ENCODE measurements at regions not wholly inside any gene's neighbourhood (a gene's known extent, or its start where the extent isn't known, plus 50 kb on each side); places are given as distances from the start of the nearest gene placed in this dataset.

DNA sequence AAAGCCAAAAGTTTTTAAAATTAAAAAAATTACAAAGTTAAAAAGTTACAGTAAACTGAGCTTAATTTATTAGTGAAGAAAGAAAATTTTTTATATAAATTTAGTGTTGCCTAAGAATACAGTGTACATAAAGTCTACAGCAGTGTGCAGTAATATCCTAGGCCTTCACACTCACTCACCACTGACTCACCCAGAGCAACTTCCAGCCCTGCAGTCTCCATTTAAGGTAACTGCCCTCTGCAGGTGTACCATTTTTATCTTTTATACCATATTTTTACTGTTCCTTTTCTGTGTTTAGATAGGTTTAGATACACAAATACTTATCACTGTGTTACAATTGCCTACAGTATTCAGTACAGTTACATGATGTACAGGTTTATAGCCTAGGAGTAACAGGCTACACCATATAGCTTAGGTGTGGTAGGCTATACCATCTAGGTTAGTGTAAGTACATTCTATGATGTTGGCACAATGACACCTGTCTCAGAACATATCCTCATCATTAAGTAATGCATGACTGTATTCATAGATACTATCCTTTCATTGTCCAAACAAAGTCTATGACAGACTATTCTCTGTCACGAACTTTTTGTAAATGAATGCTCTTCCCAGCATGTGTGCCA, 78.6 kb upstream of the PBX1 start:
- TF ChIP-seq, protein P1, sequence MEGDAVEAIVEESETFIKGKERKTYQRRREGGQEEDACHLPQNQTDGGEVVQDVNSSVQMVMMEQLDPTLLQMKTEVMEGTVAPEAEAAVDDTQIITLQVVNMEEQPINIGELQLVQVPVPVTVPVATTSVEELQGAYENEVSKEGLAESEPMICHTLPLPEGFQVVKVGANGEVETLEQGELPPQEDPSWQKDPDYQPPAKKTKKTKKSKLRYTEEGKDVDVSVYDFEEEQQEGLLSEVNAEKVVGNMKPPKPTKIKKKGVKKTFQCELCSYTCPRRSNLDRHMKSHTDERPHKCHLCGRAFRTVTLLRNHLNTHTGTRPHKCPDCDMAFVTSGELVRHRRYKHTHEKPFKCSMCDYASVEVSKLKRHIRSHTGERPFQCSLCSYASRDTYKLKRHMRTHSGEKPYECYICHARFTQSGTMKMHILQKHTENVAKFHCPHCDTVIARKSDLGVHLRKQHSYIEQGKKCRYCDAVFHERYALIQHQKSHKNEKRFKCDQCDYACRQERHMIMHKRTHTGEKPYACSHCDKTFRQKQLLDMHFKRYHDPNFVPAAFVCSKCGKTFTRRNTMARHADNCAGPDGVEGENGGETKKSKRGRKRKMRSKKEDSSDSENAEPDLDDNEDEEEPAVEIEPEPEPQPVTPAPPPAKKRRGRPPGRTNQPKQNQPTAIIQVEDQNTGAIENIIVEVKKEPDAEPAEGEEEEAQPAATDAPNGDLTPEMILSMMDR (IDR thresholded peaks at IDR 0.05) = no peak
- TF ChIP-seq POLR2A (IDR thresholded peaks at IDR 0.05) = no peak
